SK-N-SH (cell line): ENCODE measurements at regions not wholly inside any gene's neighbourhood (a gene's known extent, or its start where the extent isn't known, plus 50 kb on each side); places are given as distances from the start of the nearest gene placed in this dataset.

Source experiments
- CTCF ChIA-PET: fragments of 300-600, 350-600 bp; formaldehyde crosslinking; extraction: SDS; loops from one replicate; lab custom pipeline; 2021; lab: Yijun Ruan, JAX
- POLR2A ChIA-PET: fragments of 350-600 bp; sonication (Branson Sonifier 250); formaldehyde crosslinking; extraction: SDS; loops from one replicate; lab custom pipeline; 2020; ENCODE audit warnings: antibody characterized with exemption, inconsistent platforms; lab: Yijun Ruan, JAX
- DNase-seq: peaks from one replicate; pipeline ENCODE4 v3.0.0; 2012
- H2AFZ ChIP-seq: fragments of 200-600 bp; sonication (generic); 2 replicates; pipeline ENCODE4 v1.8.1; 2016; ENCODE audit warnings: antibody characterized with exemption, mild to moderate bottlenecking, low read depth
- H3F3A ChIP-seq: fragments of 200-600 bp; sonication (generic); replicated peaks from 2 replicates; pipeline ENCODE3; 2016; ENCODE audit warnings: antibody characterized with exemption, mild to moderate bottlenecking; ENCODE audit not compliant: insufficient read depth
- H3K27ac ChIP-seq, 2 experiments: fragments of 200-500 bp in 1 of 2; fragments of 200-600 bp in 1 of 2; sonication (Bioruptor generic) in 1 of 2; sonication (generic), shearing (Covaris generic) in 1 of 2; 2 replicates each; pipeline versions ENCODE4 v1.5.1 to v1.6.1; 2014 to 2016; ENCODE audit warnings: low read depth in 2 of 2, inconsistent platforms in 1 of 2, low read length in 1 of 2, mild to moderate bottlenecking in 1 of 2, mixed read lengths in 1 of 2
- H3K27me3 ChIP-seq: fragments of 200-600 bp; sonication (generic), shearing (Covaris generic); 2 replicates; pipeline ENCODE4 v1.6.1; 2016; ENCODE audit warnings: mixed run types; ENCODE audit not compliant: insufficient read depth
- H3K36me3 ChIP-seq, 2 experiments: fragments of 200-500 bp in 1 of 2; fragments of 200-600 bp in 1 of 2; sonication (Bioruptor generic) in 1 of 2; sonication (generic) in 1 of 2; replicated peaks in 1 of 2; 2 replicates each; pipeline versions ENCODE3 to v1.5.1; 2014 to 2016; ENCODE audit warnings: low read length in 1 of 2, mild to moderate bottlenecking in 1 of 2; ENCODE audit not compliant: insufficient read depth in 2 of 2, control insufficient read depth in 1 of 2
- H3K4me1 ChIP-seq, 2 experiments: fragments of 200-500 bp in 1 of 2; fragments of 200-600 bp in 1 of 2; sonication (Bioruptor generic) in 1 of 2; sonication (generic), shearing (Covaris generic) in 1 of 2; 2 replicates each; pipeline versions ENCODE4 v1.5.1 to v1.6.1; 2014 to 2016; ENCODE audit warnings: low read depth in 1 of 2, low read length in 1 of 2, mixed run types in 1 of 2; ENCODE audit not compliant: insufficient read depth in 2 of 2, control insufficient read depth in 1 of 2
- H3K4me2 ChIP-seq: fragments of 200-600 bp; sonication (generic), shearing (Covaris generic); 2 replicates; pipeline ENCODE4 v1.6.1; 2017; ENCODE audit warnings: mixed run types
- H3K4me3 ChIP-seq, 2 experiments: fragments of 200-500 bp in 1 of 2; fragments of 200-600 bp in 1 of 2; sonication (Bioruptor generic) in 1 of 2; sonication (generic), shearing (Covaris generic) in 1 of 2; 2 replicates each; pipeline versions ENCODE4 v1.5.1 to v1.8.1; 2014 to 2016; ENCODE audit warnings: low read depth in 2 of 2, inconsistent platforms in 1 of 2, low read length in 1 of 2, mild to moderate bottlenecking in 1 of 2, mixed read lengths in 1 of 2, moderate library complexity in 1 of 2
- H3K79me2 ChIP-seq: fragments of 200-600 bp; sonication (generic); 2 replicates; pipeline ENCODE4 v1.8.1; 2017; ENCODE audit warnings: mild to moderate bottlenecking; ENCODE audit not compliant: insufficient read depth
- H3K9ac ChIP-seq: fragments of 200-600 bp; sonication (generic); 2 replicates; pipeline ENCODE4 v1.6.1; 2017; ENCODE audit warnings: mixed run types
- H3K9me2 ChIP-seq: fragments of 200-600 bp; sonication (generic); 2 replicates; pipeline ENCODE4 v1.6.1; 2017; ENCODE audit warnings: mixed run types
- H3K9me3 ChIP-seq: fragments of 200-600 bp; sonication (generic); 2 replicates; pipeline ENCODE4 v1.6.1; 2017; ENCODE audit warnings: mixed run types, mild to moderate bottlenecking, moderate library complexity
- H4K20me1 ChIP-seq: fragments of 200-600 bp; sonication (generic); 2 replicates; pipeline ENCODE4 v1.6.1; 2017; ENCODE audit warnings: mild to moderate bottlenecking, mixed run types; ENCODE audit not compliant: insufficient read depth
- CHD2 ChIP-seq: fragments of 150-350 bp; IDR thresholded peaks from 2 replicates; pipeline ENCODE4 v1.6.1; 2018; ENCODE audit warnings: low read length; ENCODE audit not compliant: partially characterized antibody
- ELF1 ChIP-seq: IDR thresholded peaks from 2 replicates; pipeline ENCODE4 v1.4.0; 2012
- FOXJ3 ChIP-seq: sonication (generic); formaldehyde crosslinking; IDR thresholded peaks from 2 replicates; pipeline ENCODE4 v1.5.1; 2020; ENCODE audit warnings: mild to moderate bottlenecking, missing genetic modification reagents
- GATA2 ChIP-seq: sonication (generic); formaldehyde crosslinking; IDR thresholded peaks from 2 replicates; pipeline ENCODE4 v1.5.0; 2020; ENCODE audit warnings: mild to moderate bottlenecking, missing genetic modification reagents
- JUND ChIP-seq: IDR thresholded peaks from 2 replicates; pipeline ENCODE4 v1.4.0; 2012
- MEF2A ChIP-seq: IDR thresholded peaks from 2 replicates; pipeline ENCODE4 v1.4.0; 2012; ENCODE audit warnings: low read depth, borderline replicate concordance
- MXI1 ChIP-seq: IDR thresholded peaks from 2 replicates; pipeline ENCODE4 v1.6.1; 2012; ENCODE audit warnings: mild to moderate bottlenecking, low read depth, low read length, improper control_type of control experiment
- NFIC ChIP-seq: IDR thresholded peaks from 2 replicates; pipeline ENCODE4 v1.4.0; 2012; ENCODE audit warnings: borderline replicate concordance
- PBX3 ChIP-seq: IDR thresholded peaks from 2 replicates; pipeline ENCODE4; 2012
- RAD21 ChIP-seq: IDR thresholded peaks from 2 replicates; pipeline ENCODE4 v1.6.1; 2012; ENCODE audit warnings: mild to moderate bottlenecking, low read length
- RCOR1 ChIP-seq: fragments of 150-350 bp; IDR thresholded peaks from 2 replicates; pipeline ENCODE4 v1.6.1; 2017; ENCODE audit warnings: antibody characterized with exemption, low read length
- REST ChIP-seq: IDR thresholded peaks from 2 replicates; pipeline ENCODE4 v1.6.1; 2012; ENCODE audit warnings: mild to moderate bottlenecking, low read depth, low read length, moderate library complexity
- RXRA ChIP-seq: IDR thresholded peaks from 2 replicates; pipeline ENCODE4 v1.4.0; 2012; ENCODE audit warnings: low read depth, mild to moderate bottlenecking, borderline replicate concordance
- TAF1 ChIP-seq: IDR thresholded peaks from 2 replicates; pipeline ENCODE4 v1.6.1; 2012; ENCODE audit warnings: low read depth, mild to moderate bottlenecking, low read length, moderate library complexity, borderline replicate concordance
- TCF12 ChIP-seq: IDR thresholded peaks from 2 replicates; pipeline ENCODE4 v1.4.0; 2012
- USF1 ChIP-seq: IDR thresholded peaks from 2 replicates; pipeline ENCODE4 v1.4.0; 2012; ENCODE audit warnings: low read depth, borderline replicate concordance
- ZBTB33 ChIP-seq: IDR thresholded peaks from 2 replicates; pipeline ENCODE4 v1.4.0; 2012; ENCODE audit warnings: low read depth, borderline replicate concordance
- WGBS: methylation state at CpG from one replicate; pipeline ENCODE4 v1.1.6; 2017; ENCODE audit warnings: low lambda C conversion rate; 5-methylcytosine and 5-hydroxymethylcytosine counted together

GRCh38 chr16:26705346-26705745 is 361.4 kb upstream of the C16orf82 start:
- WGBS, result 0% methylated on average over 1 of the region's 1 CpG
- Histone ChIP-seq H3K27me3 (no peaks in the 10 kb centered on the region), H3K4me3 (no peak overlapping the region), H3K79me2 (no peaks in the 10 kb centered on the region), H3K27ac (no peak overlapping the region), H3K36me3 (no peaks in the 10 kb centered on the region), H3K9me3 (no peaks in the 10 kb centered on the region), H3K9me2 (no peaks in the 10 kb centered on the region), H3K4me2 (no peak overlapping the region), H2AFZ (no peak overlapping the region), H3K9ac (no peak overlapping the region), H3F3A (no peaks in the 10 kb centered on the region), H4K20me1 (no peaks in the 10 kb centered on the region), H3K4me1 (no peaks in the 10 kb centered on the region)
- ChIA-PET CTCF (no interaction called here), POLR2A (no interaction called here)
- no peak for TF ChIP-seq MEF2A
- TF ChIP-seq TCF12, result no peak
- no peak for TF ChIP-seq GATA2 (CRISPR knock-in tag)
- no peak for TF ChIP-seq USF1
- TF ChIP-seq NFIC, result no peak
- no peak for TF ChIP-seq TAF1
- no peak for TF ChIP-seq REST
- no peak for TF ChIP-seq PBX3
- TF ChIP-seq MXI1, result no peak
- no peak for TF ChIP-seq RCOR1
- no peak for TF ChIP-seq RXRA
- TF ChIP-seq FOXJ3 (CRISPR knock-in tag), result no peak
- TF ChIP-seq RAD21, result no peak
- TF ChIP-seq CHD2, result no peak
- TF ChIP-seq ELF1, result no peak
- no peak for TF ChIP-seq ZBTB33
- TF ChIP-seq JUND, result no peak
- DNase-seq, result no peak
